Thyroid gland (tissue), 4 donors: ENCODE measurements at regions not wholly inside any gene's neighbourhood (a gene's known extent, or its start where the extent isn't known, plus 50 kb on each side); places are given as distances from the start of the nearest gene placed in this dataset.
A peak's percentile ranks its signal among the peaks of the same experiment; 100 is the strongest.

Experiments used
- DNase-seq, 2 donors: peaks; one replicate each; pipeline ENCODE4 v3.0.0-alpha.2; 2019
- H3K27ac ChIP-seq, 3 donors: fragments of 200-600 bp; sonication (generic); 1 replicate in 2 of 3; 2 replicates in 1 of 3; pipeline ENCODE4 v1.5.1; 2016 to 2019; ENCODE audit warnings: mild to moderate bottlenecking in 1 of 3, moderate library complexity in 1 of 3
- H3K27me3 ChIP-seq: fragments of 200-600 bp; sonication (generic); one replicate; pipeline ENCODE4 v1.5.1; 2019
- H3K36me3 ChIP-seq, 2 donors: fragments of 200-600 bp; sonication (generic); one replicate each; pipeline ENCODE4 v1.5.1; 2016 to 2019
- H3K4me1 ChIP-seq, 2 donors: fragments of 200-600 bp; sonication (generic); one replicate each; pipeline ENCODE4 v1.5.1; 2017 to 2019
- H3K4me3 ChIP-seq, 3 donors: fragments of 200-600 bp; sonication (generic); replicated peaks in 1 of 3; 1 replicate in 2 of 3; 2 replicates in 1 of 3; pipeline ENCODE4 v1.5.1; 2016; ENCODE audit warnings: mild to moderate bottlenecking in 1 of 3
- H3K9me3 ChIP-seq: fragments of 200-600 bp; sonication (generic); one replicate; pipeline ENCODE4 v1.5.1; 2017
- POLR2A ChIP-seq, 2 donors: fragments of 450-650 bp; IDR thresholded peaks; one replicate each; pipeline ENCODE4 v1.6.1; 2017; ENCODE audit warnings: antibody characterized with exemption in 2 of 2, mild to moderate bottlenecking in 2 of 2, moderate library complexity in 1 of 2
- WGBS, 2 donors: methylation state at CpG; one replicate each; pipeline ENCODE4 v1.1.5; 2017; 5-methylcytosine and 5-hydroxymethylcytosine counted together
- intact Hi-C: fragments of 100-400 bp; cut with DNase I; formaldehyde crosslinking; loops from one replicate; pipeline ENCODE4 v1.15.1; 2023
- TF ChIP-seq, protein P1 (sequence below), 6 experiments: fragments of 200-600 bp in 3 of 6; fragments of 450-650 bp in 3 of 6; sonication (generic) in 3 of 6; IDR thresholded peaks; one replicate each; pipeline ENCODE4 v1.5.1; 2016 to 2019; ENCODE audit warnings: antibody characterized with exemption in 6 of 6, mild to moderate bottlenecking in 2 of 6, inconsistent platforms in 1 of 6, moderate library complexity in 1 of 6

DNA sequence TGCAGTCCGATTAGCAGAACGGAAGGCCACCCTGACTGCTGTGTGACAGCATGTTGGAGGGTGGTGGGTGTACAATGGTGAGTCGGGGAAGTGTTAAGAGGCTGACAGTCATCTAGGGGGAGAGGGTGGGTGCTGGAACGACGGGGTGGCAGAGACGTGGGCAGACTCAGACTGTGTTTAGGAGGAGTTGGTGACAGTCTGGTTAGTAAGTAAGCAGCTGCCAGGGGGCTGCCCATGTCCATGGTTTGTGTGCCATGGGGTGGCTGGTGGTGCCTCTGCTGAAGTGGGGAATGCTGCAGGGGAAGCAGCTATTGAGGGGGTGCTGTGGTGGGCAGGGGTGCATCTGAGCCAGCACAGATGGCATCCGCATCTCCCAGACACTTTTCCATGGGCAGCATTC, 51.3 kb upstream of the BOD1 start:
- Histone ChIP-seq H3K4me3 (no peak overlapping the region), H3K4me1 (peaks cover 29 to 42% of the 10 kb centered on the region in 2 donors), H3K27me3 (no peaks in the 10 kb centered on the region), H3K36me3 (no peaks in the 10 kb centered on the region), H3K27ac (peak overlapping the region in 2 of 3 donors; percentile 40 to 84), H3K9me3 (no peaks in the 10 kb centered on the region)
- no peak for DNase-seq
- 79 to 88% methylated on average over 7 of the region's 7 CpGs for WGBS, 2 donors
- intact Hi-C loops, result no loop called here
- peak in 1 of 2 donors; percentile 0 for TF ChIP-seq POLR2A (IDR thresholded peaks at IDR 0.05)
- TF ChIP-seq, protein P1, sequence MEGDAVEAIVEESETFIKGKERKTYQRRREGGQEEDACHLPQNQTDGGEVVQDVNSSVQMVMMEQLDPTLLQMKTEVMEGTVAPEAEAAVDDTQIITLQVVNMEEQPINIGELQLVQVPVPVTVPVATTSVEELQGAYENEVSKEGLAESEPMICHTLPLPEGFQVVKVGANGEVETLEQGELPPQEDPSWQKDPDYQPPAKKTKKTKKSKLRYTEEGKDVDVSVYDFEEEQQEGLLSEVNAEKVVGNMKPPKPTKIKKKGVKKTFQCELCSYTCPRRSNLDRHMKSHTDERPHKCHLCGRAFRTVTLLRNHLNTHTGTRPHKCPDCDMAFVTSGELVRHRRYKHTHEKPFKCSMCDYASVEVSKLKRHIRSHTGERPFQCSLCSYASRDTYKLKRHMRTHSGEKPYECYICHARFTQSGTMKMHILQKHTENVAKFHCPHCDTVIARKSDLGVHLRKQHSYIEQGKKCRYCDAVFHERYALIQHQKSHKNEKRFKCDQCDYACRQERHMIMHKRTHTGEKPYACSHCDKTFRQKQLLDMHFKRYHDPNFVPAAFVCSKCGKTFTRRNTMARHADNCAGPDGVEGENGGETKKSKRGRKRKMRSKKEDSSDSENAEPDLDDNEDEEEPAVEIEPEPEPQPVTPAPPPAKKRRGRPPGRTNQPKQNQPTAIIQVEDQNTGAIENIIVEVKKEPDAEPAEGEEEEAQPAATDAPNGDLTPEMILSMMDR (IDR thresholded peaks at IDR 0.05), result no peak

DNA sequence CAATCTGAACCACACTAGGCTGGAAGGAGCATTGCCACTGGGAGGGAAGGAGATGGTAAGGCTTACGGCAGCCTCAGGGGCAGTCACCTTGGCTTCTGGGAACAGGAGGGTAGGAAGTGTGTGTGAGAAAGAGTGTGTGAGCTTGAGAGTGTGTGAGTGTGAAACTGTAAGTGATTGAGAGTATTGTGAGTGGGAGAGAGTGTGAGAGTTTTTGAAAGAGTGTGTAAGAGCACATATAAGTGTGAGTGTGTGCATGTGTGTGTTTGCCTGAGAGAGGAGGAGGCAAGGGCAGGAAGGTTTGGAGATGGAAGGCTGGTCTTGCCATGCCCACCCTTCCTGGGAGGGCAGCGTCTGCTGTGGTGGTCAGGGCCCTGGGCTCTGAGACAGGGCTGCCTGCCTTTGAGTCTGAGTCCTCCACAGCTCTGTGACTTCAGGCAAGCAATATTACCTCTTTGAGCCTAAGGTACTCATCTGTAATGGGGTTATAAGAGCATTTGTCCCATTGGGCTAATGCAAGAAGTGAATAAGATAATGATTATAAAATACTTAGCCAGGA, 51.9 kb upstream of the BOD1 start:
- H3K4me3 ChIP-seq, result no peak overlapping the region
- H3K9me3 ChIP-seq, result no peaks in the 10 kb centered on the region
- DNase-seq, result no peak
- intact Hi-C loops, result no loop called here
- TF ChIP-seq POLR2A (IDR thresholded peaks at IDR 0.05), result no peak
- TF ChIP-seq, protein P1 (IDR thresholded peaks at IDR 0.05), result no peak
- 93% methylated on average over 2 of the region's 2 CpGs for WGBS, 2 donors
- no peaks in the 10 kb centered on the region for H3K36me3 ChIP-seq
- H3K27me3 ChIP-seq, result no peaks in the 10 kb centered on the region
- peaks cover 29 to 42% of the 10 kb centered on the region in 2 donors for H3K4me1 ChIP-seq
- H3K27ac ChIP-seq, result peak overlapping the region; percentile 84 to 94 (median 84)

DNA sequence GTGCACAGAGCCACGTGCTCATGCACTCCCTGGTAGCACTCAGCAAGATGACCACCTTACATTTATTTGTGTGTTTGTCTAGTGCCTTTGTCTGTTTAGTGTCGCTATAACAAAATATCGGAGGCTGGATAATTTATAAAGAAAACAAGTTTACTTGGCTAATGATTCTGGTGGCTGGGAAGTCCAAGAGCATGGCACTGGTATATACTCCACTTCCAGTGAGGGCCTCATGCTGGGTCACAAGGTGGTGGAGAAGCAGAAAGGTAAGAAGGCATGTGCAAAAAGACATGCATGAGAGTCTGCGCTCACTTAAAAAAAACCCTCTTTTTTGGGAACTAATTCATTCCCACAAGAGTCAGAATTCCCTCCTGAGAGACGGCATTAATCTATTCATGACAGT, 52.5 kb upstream of the BOD1 start:
- intact Hi-C loops, result no loop called here
- Histone ChIP-seq H3K4me3 (no peak overlapping the region), H3K36me3 (no peaks in the 10 kb centered on the region), H3K4me1 (peaks cover 33 to 45% of the 10 kb centered on the region in 2 donors), H3K9me3 (no peaks in the 10 kb centered on the region), H3K27ac (peak overlapping the region; percentile 84 to 94 (median 84)), H3K27me3 (no peaks in the 10 kb centered on the region)
- 90 to 94% methylated on average over 5 of the region's 5 CpGs for WGBS, 2 donors
- no peak for TF ChIP-seq POLR2A (IDR thresholded peaks at IDR 0.05)
- TF ChIP-seq, protein P1 (IDR thresholded peaks at IDR 0.05), result no peak
- DNase-seq, result no peak

DNA sequence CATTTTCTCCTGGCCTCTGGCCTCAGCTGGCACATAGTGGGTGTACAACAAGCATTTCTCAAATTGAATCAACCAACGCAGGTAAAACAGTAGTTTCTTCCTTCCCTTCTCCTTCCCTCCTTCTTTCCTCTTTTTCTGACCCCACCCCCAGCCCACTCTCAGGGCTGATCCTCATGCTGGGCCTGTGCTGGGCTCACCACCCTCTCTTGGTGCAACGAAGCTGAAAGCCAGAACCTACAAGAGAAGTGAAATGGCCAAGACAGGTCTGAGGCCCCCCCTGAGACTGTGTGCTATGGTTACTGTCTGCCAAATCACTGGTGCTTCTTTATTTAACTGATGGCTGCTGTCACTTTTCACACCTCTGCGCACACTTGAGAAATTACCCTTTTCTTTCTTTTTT, 53.0 kb upstream of the BOD1 start:
- intact Hi-C loops, result no loop called here
- Histone ChIP-seq H3K36me3 (no peaks in the 10 kb centered on the region), H3K27me3 (no peaks in the 10 kb centered on the region), H3K9me3 (no peaks in the 10 kb centered on the region), H3K4me3 (no peak overlapping the region), H3K27ac (peak overlapping the region; percentile 84 to 94 (median 84)), H3K4me1 (peaks cover 33 to 47% of the 10 kb centered on the region in 2 donors)
- peak in 1 of 2 donors; percentile 40 for DNase-seq
- TF ChIP-seq, protein P1 (IDR thresholded peaks at IDR 0.05), result no peak
- no peak for TF ChIP-seq POLR2A (IDR thresholded peaks at IDR 0.05)
- WGBS, 2 donors, result 61 to 70% methylated on average over 3 of the region's 3 CpGs

DNA sequence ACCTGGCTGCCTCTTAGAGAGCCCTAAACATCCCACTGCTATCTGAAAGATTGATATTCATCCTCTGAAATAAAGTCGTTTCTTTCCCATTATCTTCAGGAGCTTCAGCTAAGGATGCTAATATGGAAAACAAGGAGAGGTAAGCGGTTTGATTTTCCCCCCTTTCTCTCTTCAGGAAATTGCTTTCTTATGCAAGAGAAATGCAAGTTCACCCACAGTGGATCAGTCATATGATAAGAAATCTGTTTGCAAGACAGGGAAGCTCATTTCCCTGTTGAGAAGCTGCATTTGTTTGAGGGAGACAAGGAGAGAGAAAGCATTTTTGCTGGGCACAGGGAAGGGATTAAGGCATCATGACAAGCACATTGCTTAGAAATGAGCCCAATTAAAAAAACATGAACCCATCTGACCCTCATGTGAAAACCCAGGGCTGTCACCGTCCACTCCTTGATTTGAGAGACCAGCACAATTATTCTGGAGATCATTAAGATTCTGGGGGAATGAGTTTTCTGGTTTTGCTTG, 53.7 kb upstream of the BOD1 start:
- H3K27me3 ChIP-seq, result no peaks in the 10 kb centered on the region
- H3K4me1 ChIP-seq, result peaks cover 33 to 47% of the 10 kb centered on the region in 2 donors
- intact Hi-C loops, result no loop called here
- no peaks in the 10 kb centered on the region for H3K36me3 ChIP-seq
- WGBS, 2 donors, result 34 to 38% methylated on average over 3 of the region's 3 CpGs
- H3K27ac ChIP-seq, result peak overlapping the region; percentile 84 to 94 (median 84)
- TF ChIP-seq, protein P1 (IDR thresholded peaks at IDR 0.05), result no peak
- no peak for TF ChIP-seq POLR2A (IDR thresholded peaks at IDR 0.05)
- no peaks in the 10 kb centered on the region for H3K9me3 ChIP-seq
- no peak overlapping the region for H3K4me3 ChIP-seq
- no peak for DNase-seq
